WERI-Rb-1 (cell line): ENCODE measurements at regions not wholly inside any gene's neighbourhood (a gene's known extent, or its start where the extent isn't known, plus 50 kb on each side); places are given as distances from the start of the nearest gene placed in this dataset.
A peak's percentile ranks its signal among the peaks of the same experiment; 100 is the strongest.

ENCODE experiments used
- DNase-seq: peaks from one replicate; pipeline ENCODE4 v3.0.0-alpha.2; 2020
- H3K27ac ChIP-seq: fragments of 250-450 bp; sonication (Bioruptor Pico); 2 replicates; pipeline ENCODE4 v1.5.1; 2020; ENCODE audit warnings: mild to moderate bottlenecking, moderate library complexity
- H3K27me3 ChIP-seq: fragments of 250-450 bp; sonication (Bioruptor Pico); 2 replicates; pipeline ENCODE4 v1.5.1; 2021; ENCODE audit warnings: mild to moderate bottlenecking, low read depth, moderate library complexity; ENCODE audit not compliant: insufficient read depth, severe bottlenecking
- H3K36me3 ChIP-seq: fragments of 250-450 bp; sonication (Bioruptor Pico); 2 replicates; pipeline ENCODE4 v1.5.1; 2020; ENCODE audit warnings: mild to moderate bottlenecking, moderate library complexity
- H3K4me3 ChIP-seq: 2 replicates; pipeline ENCODE4 v1.5.1; 2011; ENCODE audit warnings: low read depth, mild to moderate bottlenecking, control low read depth, low read length
- H3K9me3 ChIP-seq: fragments of 250-450 bp; sonication (Bioruptor Pico); 2 replicates; pipeline ENCODE4 v1.5.1; 2021; ENCODE audit warnings: mild to moderate bottlenecking, moderate library complexity; ENCODE audit not compliant: severe bottlenecking
- TF ChIP-seq, protein P1 (sequence below): IDR thresholded peaks from 2 replicates; pipeline ENCODE4 v1.5.1; 2011; ENCODE audit warnings: low read depth, mild to moderate bottlenecking, control low read depth, inconsistent platforms, low read length

- H3K4me3 ChIP-seq = no peak overlapping the region
Measured at GRCh38 chr5:66529182-66529581, 67.0 kb upstream of the MAST4 start.

DNA sequence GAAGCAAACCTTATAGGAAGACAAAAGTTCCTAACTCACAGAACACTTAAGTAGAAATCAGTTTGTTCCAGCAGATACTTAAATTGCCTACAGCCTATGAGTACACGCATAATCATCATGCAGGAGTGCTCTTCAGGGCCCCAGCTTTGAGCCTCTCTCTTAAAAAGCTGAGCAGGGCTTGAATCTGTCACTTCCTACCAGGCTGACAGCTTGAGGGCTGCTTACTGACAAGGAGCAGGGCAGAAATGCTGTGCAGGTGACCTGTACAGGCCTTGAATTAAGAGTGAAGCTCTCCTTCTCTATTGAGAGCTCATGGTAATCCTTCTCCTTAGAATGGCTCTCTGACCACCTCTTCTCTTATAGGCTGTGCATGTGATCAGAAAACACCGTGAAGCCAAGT, 66.5 kb upstream of the MAST4 start:
- Histone ChIP-seq H3K9me3 (no peaks in the 10 kb centered on the region), H3K27ac (no peak overlapping the region), H3K36me3 (no peaks in the 10 kb centered on the region), H3K27me3 (no peaks in the 10 kb centered on the region), H3K4me3 (no peak overlapping the region)
- DNase-seq = peak; percentile 9
- TF ChIP-seq, protein P1, sequence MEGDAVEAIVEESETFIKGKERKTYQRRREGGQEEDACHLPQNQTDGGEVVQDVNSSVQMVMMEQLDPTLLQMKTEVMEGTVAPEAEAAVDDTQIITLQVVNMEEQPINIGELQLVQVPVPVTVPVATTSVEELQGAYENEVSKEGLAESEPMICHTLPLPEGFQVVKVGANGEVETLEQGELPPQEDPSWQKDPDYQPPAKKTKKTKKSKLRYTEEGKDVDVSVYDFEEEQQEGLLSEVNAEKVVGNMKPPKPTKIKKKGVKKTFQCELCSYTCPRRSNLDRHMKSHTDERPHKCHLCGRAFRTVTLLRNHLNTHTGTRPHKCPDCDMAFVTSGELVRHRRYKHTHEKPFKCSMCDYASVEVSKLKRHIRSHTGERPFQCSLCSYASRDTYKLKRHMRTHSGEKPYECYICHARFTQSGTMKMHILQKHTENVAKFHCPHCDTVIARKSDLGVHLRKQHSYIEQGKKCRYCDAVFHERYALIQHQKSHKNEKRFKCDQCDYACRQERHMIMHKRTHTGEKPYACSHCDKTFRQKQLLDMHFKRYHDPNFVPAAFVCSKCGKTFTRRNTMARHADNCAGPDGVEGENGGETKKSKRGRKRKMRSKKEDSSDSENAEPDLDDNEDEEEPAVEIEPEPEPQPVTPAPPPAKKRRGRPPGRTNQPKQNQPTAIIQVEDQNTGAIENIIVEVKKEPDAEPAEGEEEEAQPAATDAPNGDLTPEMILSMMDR = no peak

More at GRCh38 chr5:66529182-66529581, 67.0 kb upstream of the MAST4 start:
- DNase-seq = no peak
- H3K27ac ChIP-seq = no peak overlapping the region
- no peaks in the 10 kb centered on the region for H3K27me3 ChIP-seq
- no peaks in the 10 kb centered on the region for H3K9me3 ChIP-seq
- TF ChIP-seq, protein P1 = no peak
- no peaks in the 10 kb centered on the region for H3K36me3 ChIP-seq

DNA sequence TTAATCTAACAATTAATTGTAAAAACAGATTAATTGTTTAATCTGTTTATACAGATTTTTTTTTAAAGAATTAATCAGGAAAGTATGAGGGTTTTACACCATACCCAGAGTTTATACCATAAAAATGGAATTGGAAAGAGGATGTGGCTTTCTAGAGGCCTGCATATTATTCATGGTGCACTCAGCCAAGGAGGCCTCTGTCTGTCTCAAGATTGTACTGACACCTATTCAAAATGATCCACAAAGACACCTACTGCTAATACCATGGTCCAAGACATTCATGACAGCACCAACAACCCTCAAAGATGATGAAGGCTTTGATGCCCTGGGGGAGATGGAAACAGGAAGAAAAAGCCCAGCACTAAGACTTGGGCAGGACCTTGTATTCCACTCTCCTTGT, 58.1 kb upstream of the MAST4 start:
- Histone ChIP-seq H3K27ac (no peak overlapping the region), H3K27me3 (no peaks in the 10 kb centered on the region), H3K4me3 (no peak overlapping the region), H3K36me3 (no peaks in the 10 kb centered on the region), H3K9me3 (no peaks in the 10 kb centered on the region)
- TF ChIP-seq, protein P1 = no peak
- no peak for DNase-seq

GRCh38 chr5:66538531-66538930, 57.7 kb upstream of the MAST4 start:
- no peak overlapping the region for H3K4me3 ChIP-seq
- H3K9me3 ChIP-seq = no peaks in the 10 kb centered on the region
- TF ChIP-seq, protein P1 = no peak
- H3K27me3 ChIP-seq = no peaks in the 10 kb centered on the region
- no peak overlapping the region for H3K27ac ChIP-seq
- no peaks in the 10 kb centered on the region for H3K36me3 ChIP-seq
- no peak for DNase-seq

DNA sequence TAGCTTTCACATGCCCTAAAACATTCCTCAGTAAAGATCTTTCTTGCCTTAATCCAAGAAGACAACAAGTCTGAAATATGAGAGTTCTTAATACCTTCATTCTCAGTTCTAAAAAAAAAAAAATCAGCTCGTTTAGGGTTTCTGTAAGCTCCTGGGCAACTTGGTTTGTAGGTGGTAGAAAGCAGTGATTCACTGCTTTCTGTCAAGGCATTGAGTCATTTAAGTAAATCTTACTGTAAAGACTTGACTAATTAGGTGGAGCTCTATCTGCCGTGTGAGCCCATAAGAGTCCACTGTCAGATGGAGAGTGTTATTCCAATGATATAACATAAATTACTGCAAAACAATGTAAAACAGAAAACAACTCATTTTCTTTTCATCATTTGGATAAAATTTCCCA, 56.1 kb upstream of the MAST4 start:
- no peak overlapping the region for H3K4me3 ChIP-seq
- H3K9me3 ChIP-seq = no peaks in the 10 kb centered on the region
- no peak overlapping the region for H3K27ac ChIP-seq
- no peaks in the 10 kb centered on the region for H3K36me3 ChIP-seq
- DNase-seq = no peak
- TF ChIP-seq, protein P1 = no peak
- no peaks in the 10 kb centered on the region for H3K27me3 ChIP-seq

GRCh38 chr5:66542711-66543110, 53.5 kb upstream of the MAST4 start:
- TF ChIP-seq, protein P1 = no peak
- H3K4me3 ChIP-seq = no peak overlapping the region
- H3K9me3 ChIP-seq = no peaks in the 10 kb centered on the region
- H3K27me3 ChIP-seq = no peaks in the 10 kb centered on the region
- H3K36me3 ChIP-seq = no peaks in the 10 kb centered on the region
- no peak overlapping the region for H3K27ac ChIP-seq
- DNase-seq = no peak
